ENCODE measurements at regions not wholly inside any gene's neighbourhood (a gene's known extent, or its start where the extent isn't known, plus 50 kb on each side); places are given as distances from the start of the nearest gene placed in this dataset.

- peak; percentile 35 for DNase-seq (ENCODE audit: low read depth, low spot score)
- H3K4me1 ChIP-seq (ENCODE audit: insufficient read depth, insufficient read length), result no peaks in the 10 kb centered on the region
- H3K36me3 ChIP-seq (ENCODE audit: insufficient read depth, insufficient read length, low read length), result no peaks in the 10 kb centered on the region
- H3K4me3 ChIP-seq (ENCODE audit: insufficient read length, low read depth), result no peak overlapping the region
- TF ChIP-seq ZNF274 (IDR thresholded peaks at IDR 0.05; ENCODE audit: low read depth, low read length) (no peak), SUZ12 (IDR thresholded peaks at IDR 0.05; ENCODE audit: extremely low read depth, insufficient read depth, insufficient read length) (no peak), YY1 (IDR thresholded peaks at IDR 0.05; ENCODE audit: insufficient read depth, insufficient read length) (no peak)
- H3K9ac ChIP-seq (ENCODE audit: insufficient read length, low read depth), result no peak overlapping the region
- no peaks in the 10 kb centered on the region for H3K9me3 ChIP-seq (ENCODE audit: insufficient read depth, low read length)
- no peaks in the 10 kb centered on the region for H3K27me3 ChIP-seq (ENCODE audit: insufficient read depth, insufficient read length)
Observed at GRCh38 chr3:167913219-167913835, 177.8 kb downstream of the SERPINI1 start.

DNA sequence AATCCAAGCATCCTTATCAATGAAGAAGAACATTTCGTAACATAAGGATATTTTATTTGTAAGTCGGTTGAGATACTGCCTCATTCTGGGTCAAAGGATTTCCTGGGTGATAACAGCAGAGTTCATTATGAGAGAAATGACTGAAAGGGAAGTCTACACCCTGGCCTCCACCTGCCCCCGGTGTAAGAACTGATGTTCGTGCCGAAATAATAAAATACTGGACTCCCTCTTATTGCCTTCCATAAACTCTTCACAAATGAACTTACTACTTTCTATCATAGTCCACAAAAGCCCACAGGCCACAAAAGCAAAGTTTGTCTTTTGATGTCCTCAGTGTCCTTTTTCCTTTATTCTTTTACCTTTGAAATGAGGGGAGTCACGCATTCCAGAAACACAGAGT, 174.4 kb downstream of the SERPINI1 start:
- H3K27me3 ChIP-seq (ENCODE audit: insufficient read depth, insufficient read length), result no peaks in the 10 kb centered on the region
- no peaks in the 10 kb centered on the region for H3K36me3 ChIP-seq (ENCODE audit: insufficient read depth, insufficient read length, low read length)
- no peaks in the 10 kb centered on the region for H3K9me3 ChIP-seq (ENCODE audit: insufficient read depth, low read length)
- H3K9ac ChIP-seq (ENCODE audit: insufficient read length, low read depth), result no peak overlapping the region
- DNase-seq (ENCODE audit: low read depth, low spot score), result no peak
- H3K4me3 ChIP-seq (ENCODE audit: insufficient read length, low read depth), result no peak overlapping the region
- H3K4me1 ChIP-seq (ENCODE audit: insufficient read depth, insufficient read length), result no peaks in the 10 kb centered on the region
- no peak for TF ChIP-seq ZNF274 (IDR thresholded peaks at IDR 0.05; ENCODE audit: low read depth, low read length)

DNA sequence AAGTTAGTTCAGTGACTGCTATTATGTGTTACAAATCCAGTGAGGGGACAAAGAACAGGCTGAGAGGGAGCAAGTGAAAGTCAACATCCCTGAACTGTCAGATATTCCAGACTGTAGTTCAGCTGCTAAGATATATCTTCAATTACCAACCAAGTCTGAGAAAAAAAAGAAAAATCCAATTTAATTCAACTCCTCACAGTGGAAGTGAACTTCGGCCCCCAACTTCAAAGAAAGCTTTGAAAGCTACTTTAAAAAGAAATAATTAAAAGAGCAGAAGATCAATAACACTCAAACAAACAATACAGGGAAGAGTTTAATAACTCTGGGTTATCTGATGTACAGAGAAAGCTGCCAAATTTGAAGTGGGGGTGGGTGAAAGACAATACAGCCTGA, 174.0 kb downstream of the SERPINI1 start:
- Histone ChIP-seq H3K4me3 (ENCODE audit: insufficient read length, low read depth) (no peak overlapping the region), H3K27me3 (ENCODE audit: insufficient read depth, insufficient read length) (no peaks in the 10 kb centered on the region), H3K9ac (ENCODE audit: insufficient read length, low read depth) (no peak overlapping the region), H3K36me3 (ENCODE audit: insufficient read depth, insufficient read length, low read length) (no peaks in the 10 kb centered on the region), H3K9me3 (ENCODE audit: insufficient read depth, low read length) (no peaks in the 10 kb centered on the region), H3K4me1 (ENCODE audit: insufficient read depth, insufficient read length) (no peaks in the 10 kb centered on the region)
- DNase-seq (ENCODE audit: low read depth, low spot score), result no peak
- TF ChIP-seq ZNF274 (IDR thresholded peaks at IDR 0.05; ENCODE audit: low read depth, low read length), result no peak
- no peak for TF ChIP-seq SUZ12 (IDR thresholded peaks at IDR 0.05; ENCODE audit: extremely low read depth, insufficient read depth, insufficient read length)
- TF ChIP-seq YY1 (IDR thresholded peaks at IDR 0.05; ENCODE audit: insufficient read depth, insufficient read length), result no peak

GRCh38 chr3:167908746-167909503, 173.4 kb downstream of the SERPINI1 start:
- no peak overlapping the region for H3K9ac ChIP-seq (ENCODE audit: insufficient read length, low read depth)
- no peaks in the 10 kb centered on the region for H3K9me3 ChIP-seq (ENCODE audit: insufficient read depth, low read length)
- H3K36me3 ChIP-seq (ENCODE audit: insufficient read depth, insufficient read length, low read length), result no peaks in the 10 kb centered on the region
- no peaks in the 10 kb centered on the region for H3K4me1 ChIP-seq (ENCODE audit: insufficient read depth, insufficient read length)
- TF ChIP-seq YY1 (IDR thresholded peaks at IDR 0.05; ENCODE audit: insufficient read depth, insufficient read length), result no peak
- TF ChIP-seq ZNF274 (IDR thresholded peaks at IDR 0.05; ENCODE audit: low read depth, low read length), result no peak
- TF ChIP-seq SUZ12 (IDR thresholded peaks at IDR 0.05; ENCODE audit: extremely low read depth, insufficient read depth, insufficient read length), result no peak
- H3K27me3 ChIP-seq (ENCODE audit: insufficient read depth, insufficient read length), result no peaks in the 10 kb centered on the region
- DNase-seq (ENCODE audit: low read depth, low spot score), result no peak
- H3K4me3 ChIP-seq (ENCODE audit: insufficient read length, low read depth), result no peak overlapping the region

- H3K4me1 ChIP-seq (ENCODE audit: insufficient read depth, insufficient read length), result no peaks in the 10 kb centered on the region
- H3K9ac ChIP-seq (ENCODE audit: insufficient read length, low read depth), result no peak overlapping the region
- no peak overlapping the region for H3K4me3 ChIP-seq (ENCODE audit: insufficient read length, low read depth)
- no peak for DNase-seq (ENCODE audit: low read depth, low spot score)
- H3K9me3 ChIP-seq (ENCODE audit: insufficient read depth, low read length), result no peaks in the 10 kb centered on the region
- H3K27me3 ChIP-seq (ENCODE audit: insufficient read depth, insufficient read length), result no peaks in the 10 kb centered on the region
- H3K36me3 ChIP-seq (ENCODE audit: insufficient read depth, insufficient read length, low read length), result no peaks in the 10 kb centered on the region
- TF ChIP-seq ZNF274 (IDR thresholded peaks at IDR 0.05; ENCODE audit: low read depth, low read length), result no peak
Observed at GRCh38 chr3:167908221-167908620, 172.7 kb downstream of the SERPINI1 start.

DNA sequence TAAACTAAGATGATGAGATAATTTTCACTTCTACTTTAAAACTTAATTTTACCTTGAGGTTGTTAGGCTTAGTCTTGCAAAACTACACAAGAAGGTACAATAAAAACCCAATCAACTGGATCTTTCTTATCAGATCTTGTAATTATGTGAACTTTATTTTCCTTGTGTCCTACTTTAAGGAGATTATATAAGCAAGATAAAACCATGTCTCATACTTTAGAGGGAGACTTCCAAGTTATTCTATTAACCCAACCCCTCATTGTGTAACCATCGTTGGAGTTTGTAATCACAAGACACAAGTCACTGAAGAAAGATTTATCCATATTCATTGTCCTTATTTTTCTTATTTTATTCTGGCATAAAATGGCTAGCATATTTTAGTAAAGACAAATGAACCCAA, 165.6 kb downstream of the SERPINI1 start:
- H3K27me3 ChIP-seq (ENCODE audit: insufficient read depth, insufficient read length), result no peaks in the 10 kb centered on the region
- no peak for TF ChIP-seq ZNF274 (IDR thresholded peaks at IDR 0.05; ENCODE audit: low read depth, low read length)
- TF ChIP-seq SUZ12 (IDR thresholded peaks at IDR 0.05; ENCODE audit: extremely low read depth, insufficient read depth, insufficient read length), result no peak
- TF ChIP-seq YY1 (IDR thresholded peaks at IDR 0.05; ENCODE audit: insufficient read depth, insufficient read length), result no peak
- no peak overlapping the region for H3K9ac ChIP-seq (ENCODE audit: insufficient read length, low read depth)
- no peaks in the 10 kb centered on the region for H3K9me3 ChIP-seq (ENCODE audit: insufficient read depth, low read length)
- DNase-seq (ENCODE audit: low read depth, low spot score), result no peak
- no peaks in the 10 kb centered on the region for H3K4me1 ChIP-seq (ENCODE audit: insufficient read depth, insufficient read length)
- no peak overlapping the region for H3K4me3 ChIP-seq (ENCODE audit: insufficient read length, low read depth)
- H3K36me3 ChIP-seq (ENCODE audit: insufficient read depth, insufficient read length, low read length), result no peaks in the 10 kb centered on the region

DNA sequence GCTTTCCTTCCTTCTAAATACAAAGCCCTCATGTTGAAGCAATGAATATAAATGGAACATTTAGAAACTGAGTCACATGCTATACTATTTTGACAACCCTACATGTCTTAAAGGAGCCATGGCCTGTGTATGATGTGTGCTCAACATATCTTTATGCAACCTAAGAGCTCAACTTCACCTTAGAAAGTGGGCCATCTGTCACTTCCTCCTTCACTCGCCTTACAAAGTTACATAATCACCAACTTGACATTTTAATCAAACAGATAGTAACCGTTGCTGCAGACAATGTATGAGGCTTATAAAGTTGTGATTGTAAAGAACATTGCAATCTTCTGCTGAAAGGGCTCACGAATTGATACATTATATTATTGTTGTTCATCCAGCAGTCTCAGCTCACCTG, 163.6 kb downstream of the SERPINI1 start:
- Histone ChIP-seq H3K4me3 (ENCODE audit: insufficient read length, low read depth) (no peak overlapping the region), H3K27me3 (ENCODE audit: insufficient read depth, insufficient read length) (no peaks in the 10 kb centered on the region), H3K4me1 (ENCODE audit: insufficient read depth, insufficient read length) (no peaks in the 10 kb centered on the region), H3K9me3 (ENCODE audit: insufficient read depth, low read length) (no peaks in the 10 kb centered on the region), H3K9ac (ENCODE audit: insufficient read length, low read depth) (no peak overlapping the region), H3K36me3 (ENCODE audit: insufficient read depth, insufficient read length, low read length) (no peaks in the 10 kb centered on the region)
- DNase-seq (ENCODE audit: low read depth, low spot score), result no peak
- no peak for TF ChIP-seq ZNF274 (IDR thresholded peaks at IDR 0.05; ENCODE audit: low read depth, low read length)
- no peak for TF ChIP-seq YY1 (IDR thresholded peaks at IDR 0.05; ENCODE audit: insufficient read depth, insufficient read length)
- no peak for TF ChIP-seq SUZ12 (IDR thresholded peaks at IDR 0.05; ENCODE audit: extremely low read depth, insufficient read depth, insufficient read length)

All from NT2/D1 (cell line).